ENCODE measurements at regions not wholly inside any gene's neighbourhood (a gene's known extent, or its start where the extent isn't known, plus 50 kb on each side); places are given as distances from the start of the nearest gene placed in this dataset.

GRCh38 chrX:142655507-142655906 is 370.2 kb upstream of the SPANXN4 start:
- no peak for TF ChIP-seq CTCF (IDR thresholded peaks at IDR 0.05; ENCODE audit: poor library complexity)
- no peak for TF ChIP-seq EZH2 (IDR thresholded peaks at IDR 0.05; ENCODE audit: borderline replicate concordance)
- no peak for TF ChIP-seq EZH2phosphoT487 (IDR thresholded peaks at IDR 0.05; ENCODE audit: low read depth, severe bottlenecking, unreplicated experiment)
